HUES48 (cell line): ENCODE measurements at regions not wholly inside any gene's neighbourhood (a gene's known extent, or its start where the extent isn't known, plus 50 kb on each side); places are given as distances from the start of the nearest gene placed in this dataset.
"Not testable (repeated sequence)": the region's sequence is repeated elsewhere in the genome, so short reads cannot be mapped to it uniquely, and the experiment has no call there.

Experiments used
- H3K27ac ChIP-seq: one replicate; pipeline ENCODE4 v1.7.0; 2013; ENCODE audit warnings: low read depth, low read length, inconsistent platforms
- H3K27me3 ChIP-seq: 2 replicates; pipeline ENCODE4 v1.6.1; 2013; ENCODE audit warnings: mild to moderate bottlenecking, low read length; ENCODE audit not compliant: control insufficient read depth, insufficient read depth
- H3K36me3 ChIP-seq: 2 replicates; pipeline ENCODE4 v1.6.1; 2013; ENCODE audit warnings: low read length; ENCODE audit not compliant: control insufficient read depth, insufficient read depth
- H3K4me1 ChIP-seq: 2 replicates; pipeline ENCODE4 v1.6.1; 2013; ENCODE audit warnings: mild to moderate bottlenecking, low read length; ENCODE audit not compliant: control insufficient read depth, insufficient read depth
- H3K4me3 ChIP-seq: 2 replicates; pipeline ENCODE4 v1.5.1; 2013; ENCODE audit warnings: mild to moderate bottlenecking, low read depth, low read length
- H3K9ac ChIP-seq: 2 replicates; pipeline ENCODE4 v1.6.1; 2013; ENCODE audit warnings: mild to moderate bottlenecking, low read depth, low read length, moderate library complexity
- H3K9me3 ChIP-seq: 2 replicates; pipeline ENCODE4 v1.6.1; 2013; ENCODE audit warnings: low read length; ENCODE audit not compliant: control insufficient read depth, insufficient read depth

DNA sequence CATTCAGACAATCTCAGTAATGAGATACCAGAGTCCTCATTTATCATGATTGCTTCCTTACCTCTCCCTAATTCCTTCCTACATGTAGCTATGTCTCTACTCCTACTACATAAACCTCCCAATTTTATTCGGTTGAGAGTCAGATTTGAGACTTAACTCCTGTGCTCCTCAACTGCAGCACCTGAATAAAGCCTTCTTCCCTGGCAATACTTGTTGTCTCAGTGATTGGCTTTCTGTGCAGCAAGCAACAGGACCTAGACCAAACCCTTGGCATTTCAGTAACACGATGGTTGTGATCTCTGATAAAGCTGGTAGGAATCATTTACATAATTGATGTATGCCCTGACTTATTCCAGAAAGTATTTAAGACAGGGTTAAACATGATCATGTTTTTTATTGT lies 106.7 kb upstream of the NANOGP8 start:
- H3K36me3 ChIP-seq = no peaks in the 10 kb centered on the region

DNA sequence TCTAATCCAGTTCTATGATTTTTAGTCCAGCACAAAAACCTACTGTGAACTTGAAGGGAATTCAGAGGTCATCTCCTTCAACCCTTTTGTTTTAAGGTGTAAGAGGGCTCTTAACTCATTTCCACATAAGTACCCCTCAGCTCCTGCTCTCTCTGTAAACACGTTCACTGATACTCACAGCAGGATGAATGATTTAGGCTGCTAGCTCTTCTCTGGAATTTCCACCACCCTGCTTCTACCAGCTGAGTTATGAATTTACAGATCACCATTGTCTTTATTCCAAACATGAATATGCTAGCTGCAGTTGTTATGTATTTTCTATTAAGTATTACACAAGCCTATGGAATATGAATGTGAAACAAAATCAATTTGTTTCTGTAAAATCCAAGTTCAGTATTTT lies 101.3 kb upstream of the NANOGP8 start:
- Histone ChIP-seq H3K36me3 (no peaks in the 10 kb centered on the region), H3K9me3 (peaks cover 6% of the 10 kb centered on the region), H3K27me3 (peaks cover 19% of the 10 kb centered on the region), H3K4me1 (peaks cover 62% of the 10 kb centered on the region), H3K9ac (no peak overlapping the region), H3K27ac (peak overlapping the region; percentile 18), H3K4me3 (no peak overlapping the region)

More for the DNA sequence above, 106.7 kb upstream of the NANOGP8 start:
- Histone ChIP-seq H3K9me3 (peaks cover 22% of the 10 kb centered on the region), H3K4me1 (peaks cover 29% of the 10 kb centered on the region), H3K4me3 (no peak overlapping the region), H3K27ac (no peak overlapping the region), H3K27me3 (no peaks in the 10 kb centered on the region), H3K9ac (no peak overlapping the region)

DNA sequence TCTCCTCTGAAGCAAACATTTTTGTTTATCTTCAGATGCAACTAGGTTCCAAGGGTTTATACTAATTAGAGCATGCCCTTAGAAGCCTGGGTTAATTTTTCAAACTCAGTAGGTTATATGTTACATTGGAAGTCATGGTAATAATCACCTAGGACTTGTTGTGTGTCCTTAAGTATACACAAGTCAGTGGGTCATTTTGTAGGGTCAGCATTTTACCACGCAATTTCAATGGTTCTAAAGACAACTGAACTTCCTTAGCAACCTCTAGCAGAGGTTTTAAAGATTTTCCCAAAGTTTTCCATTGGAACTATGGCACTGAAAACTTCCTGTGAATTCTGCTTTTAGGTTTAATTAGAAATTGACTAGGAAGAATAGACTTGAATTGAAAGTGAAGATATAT lies 99.6 kb upstream of the NANOGP8 start:
- Histone ChIP-seq H3K36me3 (no peaks in the 10 kb centered on the region), H3K4me3 (no peak overlapping the region), H3K27ac (no peak overlapping the region), H3K4me1 (peaks cover 57% of the 10 kb centered on the region), H3K27me3 (peaks cover 19% of the 10 kb centered on the region), H3K9me3 (no peaks in the 10 kb centered on the region), H3K9ac (no peak overlapping the region)

GRCh38 chr15:35182841-35183479 lies 97.9 kb upstream of the NANOGP8 start:
- H3K4me1 ChIP-seq = peaks cover 51% of the 10 kb centered on the region
- no peaks in the 10 kb centered on the region for H3K36me3 ChIP-seq
- H3K27ac ChIP-seq = peak overlapping the region; percentile 56
- H3K27me3 ChIP-seq = peaks cover 19% of the 10 kb centered on the region
- 0 out of 2 replicates have a peak overlapping the region, but pooled peaks have one; percentile 30 for H3K4me3 ChIP-seq
- H3K9ac ChIP-seq = no peak overlapping the region
- H3K9me3 ChIP-seq = no peaks in the 10 kb centered on the region

DNA sequence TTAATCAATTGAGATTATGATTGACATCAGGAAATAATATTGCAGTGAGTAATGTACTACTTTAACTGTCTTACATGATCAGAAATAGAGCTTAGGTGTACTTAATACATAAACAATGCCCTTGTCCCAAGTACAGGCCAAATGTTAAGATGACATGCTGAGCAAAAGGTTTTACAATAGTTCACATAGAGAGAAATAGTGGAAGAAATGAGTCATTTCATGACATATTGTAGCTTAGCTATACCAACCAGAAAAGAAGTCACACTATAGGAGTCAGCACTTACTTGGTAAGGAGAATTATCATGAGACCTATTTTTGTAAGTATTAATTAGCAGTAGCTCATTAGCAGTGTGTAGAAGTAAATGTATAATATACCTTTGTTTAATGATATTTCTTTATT lies 96.4 kb upstream of the NANOGP8 start:
- Histone ChIP-seq H3K4me1 (peaks cover 47% of the 10 kb centered on the region), H3K36me3 (no peaks in the 10 kb centered on the region), H3K27ac (no peak overlapping the region)

DNA sequence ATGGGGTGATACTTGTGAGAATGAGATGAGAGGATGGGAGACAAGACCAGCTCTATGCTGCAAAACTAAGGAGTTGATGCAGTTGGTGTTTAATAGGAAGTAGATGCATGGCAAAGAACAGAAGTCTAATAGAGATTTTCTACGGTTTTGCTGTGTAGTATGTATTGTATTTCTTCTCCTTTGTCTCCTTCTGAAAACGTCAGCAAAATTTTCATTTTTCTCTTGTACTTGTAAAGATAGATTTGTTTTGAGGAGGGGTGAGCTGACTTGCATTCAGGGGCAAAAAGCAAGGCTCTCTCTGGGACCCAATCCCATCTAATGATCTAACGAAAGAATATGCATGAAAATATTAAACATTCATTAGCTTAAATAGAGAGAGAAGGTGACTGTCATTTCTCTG lies 94.6 kb upstream of the NANOGP8 start:
- no peak overlapping the region for H3K27ac ChIP-seq
- no peak overlapping the region for H3K4me3 ChIP-seq
- no peaks in the 10 kb centered on the region for H3K36me3 ChIP-seq
- no peaks in the 10 kb centered on the region for H3K9me3 ChIP-seq
- H3K27me3 ChIP-seq = peaks cover 14% of the 10 kb centered on the region
- H3K4me1 ChIP-seq = peaks cover 37% of the 10 kb centered on the region
- H3K9ac ChIP-seq = no peak overlapping the region

More for the DNA sequence above, 96.4 kb upstream of the NANOGP8 start:
- Histone ChIP-seq H3K9ac (no peak overlapping the region), H3K9me3 (no peaks in the 10 kb centered on the region), H3K27me3 (peaks cover 19% of the 10 kb centered on the region), H3K4me3 (no peak overlapping the region)

GRCh38 chr15:35178186-35178585 lies 93.1 kb upstream of the NANOGP8 start:
- not testable (repeated sequence) for H3K9ac ChIP-seq, H3K36me3 ChIP-seq, H3K27ac ChIP-seq, H3K4me3 ChIP-seq, H3K9me3 ChIP-seq, H3K27me3 ChIP-seq
- peaks cover 22% of the 10 kb centered on the region for H3K4me1 ChIP-seq

DNA sequence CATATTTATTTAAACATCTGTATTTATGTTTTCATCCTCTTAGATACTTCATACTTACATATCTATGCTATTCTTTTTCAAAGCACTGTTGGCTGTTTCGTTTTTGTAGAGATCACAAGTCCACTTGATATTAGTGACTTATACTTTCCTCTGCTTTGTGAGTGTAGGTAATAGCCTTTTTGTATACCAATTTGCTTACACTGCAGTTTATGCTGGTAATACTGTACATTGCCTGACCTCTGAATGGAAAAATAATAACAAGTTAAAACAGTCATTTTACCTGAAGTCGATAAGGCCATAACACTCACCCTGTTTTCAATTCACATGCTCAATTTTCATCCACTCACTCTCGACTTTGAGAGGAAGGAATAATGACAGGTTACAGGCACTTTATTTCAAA lies 89.9 kb upstream of the NANOGP8 start:
- Histone ChIP-seq H3K36me3 (no peaks in the 10 kb centered on the region), H3K4me3 (no peak overlapping the region), H3K9ac (no peak overlapping the region), H3K27ac (no peak overlapping the region), H3K27me3 (no peaks in the 10 kb centered on the region), H3K4me1 (no peaks in the 10 kb centered on the region), H3K9me3 (no peaks in the 10 kb centered on the region)

DNA sequence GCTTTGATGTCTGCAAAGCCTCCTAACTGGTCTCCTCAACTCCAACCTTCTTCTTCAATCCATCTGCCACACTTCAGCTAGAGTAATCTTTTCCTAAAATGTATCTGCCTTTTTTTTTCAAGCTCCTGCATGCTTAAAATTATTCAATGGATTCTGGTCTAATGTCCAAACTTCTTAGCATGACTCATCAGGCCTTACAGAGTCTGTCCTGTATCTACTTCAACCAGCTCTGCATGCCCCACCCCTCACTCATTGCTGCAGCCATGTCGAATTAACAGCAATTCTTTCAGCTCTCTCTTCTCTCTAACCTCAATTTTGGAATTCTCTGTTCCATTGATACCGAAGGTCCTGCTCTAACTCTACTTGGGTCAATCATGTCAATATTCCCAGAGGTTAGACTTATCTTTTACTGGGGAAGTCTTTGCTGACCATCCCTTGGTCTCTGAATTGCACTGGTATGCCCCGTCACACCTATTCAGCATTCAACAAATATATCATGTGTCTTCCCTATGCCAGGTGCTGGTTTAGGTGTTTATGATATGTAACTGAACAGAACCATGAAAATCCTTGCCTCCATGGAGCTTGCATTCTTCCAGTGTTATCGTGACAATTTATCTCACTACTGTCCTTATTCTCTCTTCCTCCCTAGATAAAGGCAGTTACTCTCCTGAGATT lies 88.5 kb upstream of the NANOGP8 start:
- no peaks in the 10 kb centered on the region for H3K36me3 ChIP-seq
- no peak overlapping the region for H3K27ac ChIP-seq
- H3K9me3 ChIP-seq = no peaks in the 10 kb centered on the region
- no peak overlapping the region for H3K9ac ChIP-seq
- no peaks in the 10 kb centered on the region for H3K4me1 ChIP-seq
- H3K27me3 ChIP-seq = no peaks in the 10 kb centered on the region
- H3K4me3 ChIP-seq = no peak overlapping the region

DNA sequence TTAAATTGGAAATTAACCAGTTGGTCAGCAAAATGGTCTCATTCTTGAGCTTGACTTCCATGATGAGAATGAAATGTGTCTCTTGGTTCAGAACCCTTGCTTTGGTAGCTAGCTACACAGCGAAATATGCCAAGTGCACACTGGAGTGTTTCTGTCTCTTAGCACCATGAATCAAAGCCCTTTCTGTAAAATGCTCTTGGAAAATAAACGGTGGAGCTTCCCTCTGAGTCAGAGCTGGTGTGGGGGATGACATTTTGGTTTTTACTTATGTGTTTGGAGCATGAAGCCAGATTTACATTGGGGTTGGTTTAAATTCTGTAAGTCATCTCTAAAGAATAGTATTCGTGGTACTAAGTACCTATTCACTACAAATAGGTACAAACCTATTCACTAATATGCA lies 85.1 kb upstream of the NANOGP8 start:
- Histone ChIP-seq H3K4me3 (no peak overlapping the region), H3K27ac (no peak overlapping the region), H3K36me3 (no peaks in the 10 kb centered on the region), H3K27me3 (no peaks in the 10 kb centered on the region), H3K4me1 (no peaks in the 10 kb centered on the region), H3K9me3 (no peaks in the 10 kb centered on the region), H3K9ac (no peak overlapping the region)

DNA sequence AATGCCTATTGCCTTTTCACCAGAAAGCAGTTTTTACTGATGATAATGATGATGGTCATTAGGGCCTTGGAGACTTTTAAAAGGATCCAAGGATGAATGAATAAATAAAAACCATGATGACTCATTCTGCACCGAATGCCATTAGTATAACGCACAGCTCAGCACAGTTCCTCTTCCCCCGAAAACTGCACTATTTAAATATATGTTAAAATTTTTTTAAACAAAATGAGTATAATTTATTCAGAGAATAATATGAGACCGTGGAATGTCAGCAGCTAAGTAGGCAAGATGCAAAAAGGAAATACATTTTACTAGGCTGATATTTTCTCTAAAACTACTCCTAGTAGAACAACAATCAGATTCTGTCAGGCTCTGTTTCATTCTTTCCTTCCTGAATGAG lies 83.4 kb upstream of the NANOGP8 start:
- no peak overlapping the region for H3K9ac ChIP-seq
- no peaks in the 10 kb centered on the region for H3K9me3 ChIP-seq
- no peaks in the 10 kb centered on the region for H3K4me1 ChIP-seq
- H3K36me3 ChIP-seq = no peaks in the 10 kb centered on the region
- no peaks in the 10 kb centered on the region for H3K27me3 ChIP-seq
- no peak overlapping the region for H3K4me3 ChIP-seq
- H3K27ac ChIP-seq = no peak overlapping the region
